K562 (cell line): ENCODE measurements at regions not wholly inside any gene's neighbourhood (a gene's known extent, or its start where the extent isn't known, plus 50 kb on each side); places are given as distances from the start of the nearest gene placed in this dataset.

ENCODE experiments used
- ATAC-seq: fragments of 200-7000 bp; cut with Tn5 transposase; 3 replicates; pipeline ENCODE4 v1.9.1; 2020; ENCODE audit warnings: moderate library complexity
- BruUV-seq: library from RNA; stranded (reverse); fragments of 400-500 nt; replicated peaks from 2 replicates; lab custom pipeline; 2021; lab: Mats Ljungman, UMichigan
- CTCF ChIA-PET: fragments of 300-600 bp; formaldehyde crosslinking; extraction: SDS; loops from one replicate; lab custom pipeline; 2021; ENCODE audit warnings: low intra/inter-chr PET ratio; lab: Yijun Ruan, JAX
- POLR2A ChIA-PET: fragments of 300-600, 350-650 bp; sonication (Branson Sonifier 250); formaldehyde crosslinking; extraction: SDS; loops from one replicate; lab custom pipeline; 2021; ENCODE audit warnings: antibody characterized with exemption, inconsistent platforms; lab: Yijun Ruan, JAX
- DNase-seq, 4 experiments: peaks; one replicate each; pipeline versions ENCODE4 v3.0.0 to v3.0.0-alpha.2; 2011 to 2018; ENCODE audit warnings: low spot score in 3 of 4, mixed read lengths in 3 of 4; ENCODE audit errors: extremely low read depth in 1 of 4
- FAIRE-seq: peaks from 2 replicates; lab custom pipeline; 2011; peaks lifted over from hg19 to GRCh38; lab: Jason Lieb, UNC
- H2AFZ ChIP-seq: 2 replicates; pipeline ENCODE4 v1.6.0; 2011; ENCODE audit warnings: low read depth, low read length, control low read depth, inconsistent platforms
- H3K27ac ChIP-seq: fragments of 200-600 bp; 3 replicates; pipeline ENCODE4 v1.8.0; 2011; ENCODE audit warnings: low read depth, mild to moderate bottlenecking, control low read depth, inconsistent platforms, low read length, moderate library complexity, mixed read lengths; ENCODE audit errors: extremely low read depth
- H3K27me3 ChIP-seq, 2 experiments: fragments of 300-600 bp in 1 of 2; 2 replicates in 1 of 2; 3 replicates in 1 of 2; pipeline versions ENCODE4 v1.6.0 to v1.8.0; 2011; ENCODE audit warnings: inconsistent platforms in 2 of 2, low read length in 2 of 2, mild to moderate bottlenecking in 1 of 2, mixed read lengths in 1 of 2, moderate library complexity in 1 of 2; ENCODE audit not compliant: control insufficient read depth in 2 of 2, insufficient read depth in 2 of 2
- H3K36me3 ChIP-seq: fragments of 300-600 bp; 3 replicates; pipeline ENCODE4 v1.8.0; 2011; ENCODE audit warnings: mild to moderate bottlenecking, low read length, inconsistent platforms; ENCODE audit not compliant: control insufficient read depth, insufficient read depth
- H3K4me1 ChIP-seq, 2 experiments: fragments of 200-600 bp in 1 of 2; replicated peaks in 1 of 2; 2 replicates in 1 of 2; 3 replicates in 1 of 2; pipeline versions ENCODE4 v1.5.1 to v1.8.0; 2011; ENCODE audit warnings: inconsistent platforms in 2 of 2, low read length in 2 of 2, mild to moderate bottlenecking in 1 of 2, mixed read lengths in 1 of 2, moderate library complexity in 1 of 2; ENCODE audit not compliant: control insufficient read depth in 2 of 2, insufficient read depth in 2 of 2
- H3K4me2 ChIP-seq: 2 replicates; pipeline ENCODE4 v1.6.1; 2011; ENCODE audit warnings: low read length, control low read depth, inconsistent platforms, mixed read lengths; ENCODE audit not compliant: insufficient read depth
- H3K4me3 ChIP-seq: fragments of 200-600 bp; sonication (generic), shearing (Covaris generic); 2 replicates; pipeline ENCODE4 v1.5.1; 2016; ENCODE audit warnings: control low read depth, inconsistent platforms
- H3K79me2 ChIP-seq: fragments of 200-600 bp; 3 replicates; pipeline ENCODE4 v1.8.0; 2011; ENCODE audit warnings: low read length, inconsistent platforms; ENCODE audit not compliant: control insufficient read depth, insufficient read depth
- H3K9ac ChIP-seq, 2 experiments: 2 replicates each; pipeline versions ENCODE4 v1.6.0 to v1.6.1; 2011; ENCODE audit warnings: low read depth in 2 of 2, low read length in 2 of 2, control low read depth in 1 of 2, inconsistent platforms in 1 of 2, mild to moderate bottlenecking in 1 of 2, mixed read lengths in 1 of 2; ENCODE audit not compliant: insufficient read depth in 1 of 2
- H3K9me1 ChIP-seq: one replicate; pipeline ENCODE4 v1.6.0; 2011; ENCODE audit warnings: inconsistent platforms, mild to moderate bottlenecking, low read length, moderate library complexity; ENCODE audit not compliant: control insufficient read depth, insufficient read depth
- H3K9me3 ChIP-seq: replicated peaks from 2 replicates; pipeline ENCODE4 v1.5.1; 2011; ENCODE audit warnings: low read depth, low read length, inconsistent platforms; ENCODE audit not compliant: control insufficient read depth, insufficient read depth
- H4K20me1 ChIP-seq: replicated peaks from 2 replicates; pipeline ENCODE4 v1.6.1; 2011; ENCODE audit warnings: low read length, inconsistent platforms, mixed read lengths; ENCODE audit not compliant: control insufficient read depth, insufficient read depth
- BRF1 ChIP-seq: IDR thresholded peaks from 3 replicates; pipeline ENCODE4 v1.6.1; 2011; ENCODE audit warnings: borderline replicate concordance, mild to moderate bottlenecking; ENCODE audit not compliant: insufficient read length; ENCODE audit errors: extremely low read depth
- NKRF ChIP-seq: fragments of 450-650 bp; IDR thresholded peaks from 2 replicates; pipeline ENCODE4 v1.6.1; 2016; ENCODE audit warnings: borderline replicate concordance
- RAD21 ChIP-seq, 2 experiments: fragments of 250-450 bp in 1 of 2; fragments of 450-650 bp in 1 of 2; sonication (Bioruptor Pico) in 1 of 2; formaldehyde crosslinking in 1 of 2; IDR thresholded peaks in 1 of 2; conservative IDR thresholded peaks in 1 of 2; 2 replicates each; pipeline versions ENCODE4 v1.4.0 to v1.8.0; 2020 to 2022; ENCODE audit warnings: mild to moderate bottlenecking in 2 of 2, moderate library complexity in 1 of 2
- ZBTB1 ChIP-seq: sonication (generic); formaldehyde crosslinking; IDR thresholded peaks from 2 replicates; pipeline ENCODE4 v1.8.1; 2023; ENCODE audit warnings: missing genetic modification reagents, low read depth, mild to moderate bottlenecking, borderline replicate concordance
- ZNF263 ChIP-seq: sonication (generic); formaldehyde crosslinking; IDR thresholded peaks from 2 replicates; pipeline ENCODE4 v1.8.0; 2022; ENCODE audit warnings: mild to moderate bottlenecking, missing genetic modification reagents, borderline replicate concordance
- WGBS: fragments of 100-300 bp; shearing (Covaris generic); methylation state at CpG from one replicate; pipeline ENCODE4 v1.1.6; 2016; ENCODE audit warnings: low coverage, mixed read lengths; ENCODE audit not compliant: insufficient coverage; ENCODE audit errors: missing lambda C conversion rate; 5-methylcytosine and 5-hydroxymethylcytosine counted together
- in situ Hi-C: fragments of 300-500 bp; cut with MboI; formaldehyde crosslinking; loops from 4 replicates; pipeline ENCODE4 v1.15.0; 2018; ENCODE audit warnings: inconsistent platforms, mixed read lengths
- intact Hi-C: fragments of 100-400 bp; cut with micrococcal nuclease; formaldehyde crosslinking; loops from 2 replicates; pipeline ENCODE4 v1.14.2; 2022

- H3K4me1 ChIP-seq = no peaks in the 10 kb centered on the region
- POLR2A ChIA-PET = no interaction called here
- 0% methylated on average over 1 of the region's 2 CpGs for WGBS
- in situ Hi-C loops (no loop called here), intact Hi-C loops (no loop called here)
- H3K9me3 ChIP-seq = no peaks in the 10 kb centered on the region
- ATAC-seq = no peak
- H3K4me3 ChIP-seq = no peak overlapping the region
- no peak for DNase-seq
- BruUV-seq = no TSS peak
- no peak overlapping the region for H2AFZ ChIP-seq
- no peak for FAIRE-seq
- H3K4me2 ChIP-seq = no peak overlapping the region
- no peaks in the 10 kb centered on the region for H3K79me2 ChIP-seq
- H3K27ac ChIP-seq = no peak overlapping the region
- H3K36me3 ChIP-seq = no peaks in the 10 kb centered on the region
- no peak overlapping the region for H3K9ac ChIP-seq
- TF ChIP-seq ZBTB1 (CRISPR knock-in tag) (no peak), RAD21 (CRISPR knock-in tag; conservative IDR thresholded peaks at IDR 0.05 in 1 of 2, IDR thresholded peaks at IDR 0.05 in 1 of 2) (no peak), NKRF (no peak), ZNF263 (CRISPR knock-in tag) (peak; percentile 57; the same call in 1 of the 2 replicates), BRF1 (no peak)
- TF ChIP-seq, all 486 proteins: peak for 1
- H3K9me1 ChIP-seq = no peaks in the 10 kb centered on the region
- H3K27me3 ChIP-seq = peaks cover 8 to 31% of the 10 kb centered on the region in 2 experiments; a peak in 4 of 5 replicates
- CTCF ChIA-PET = no interaction called here
- 0 out of 2 replicates have a peak, but pooled peaks cover 4% of the 10 kb centered on the region for H4K20me1 ChIP-seq
Measured at GRCh38 chr5:6180231-6180872, 198.0 kb downstream of the MED10 start.
